ENCODE measurements at regions not wholly inside any gene's neighbourhood (a gene's known extent, or its start where the extent isn't known, plus 50 kb on each side); places are given as distances from the start of the nearest gene placed in this dataset.

GRCh38 chr1:218494449-218494852 is 149.3 kb downstream of the TGFB2 start:
- H3K36me3 ChIP-seq (ENCODE audit: control insufficient read depth, insufficient read depth, low read length, severe bottlenecking), result no peaks in the 10 kb centered on the region
- no peak overlapping the region for H3K9ac ChIP-seq (ENCODE audit: low read length)
- no peak overlapping the region for H3K4me3 ChIP-seq (ENCODE audit: low read length)
- H3K9me3 ChIP-seq (ENCODE audit: control insufficient read depth, low read length), result no peaks in the 10 kb centered on the region
- H3K27me3 ChIP-seq (replicated peaks; ENCODE audit: control insufficient read depth, insufficient read depth, low read length), result no peaks in the 10 kb centered on the region
- DNase-seq (ENCODE audit: low read depth), result no peak
- peaks cover 16% of the 10 kb centered on the region for H3K4me1 ChIP-seq (ENCODE audit: control insufficient read depth, insufficient read depth, low read length)

GRCh38 chr1:218495931-218496330 is 150.8 kb downstream of the TGFB2 start:
- peaks cover 20% of the 10 kb centered on the region for H3K4me1 ChIP-seq (ENCODE audit: control insufficient read depth, insufficient read depth, low read length)
- H3K36me3 ChIP-seq (ENCODE audit: control insufficient read depth, insufficient read depth, low read length, severe bottlenecking), result no peaks in the 10 kb centered on the region
- no peak overlapping the region for H3K9ac ChIP-seq (ENCODE audit: low read length)
- H3K27me3 ChIP-seq (replicated peaks; ENCODE audit: control insufficient read depth, insufficient read depth, low read length), result no peaks in the 10 kb centered on the region
- H3K9me3 ChIP-seq (ENCODE audit: control insufficient read depth, low read length), result no peaks in the 10 kb centered on the region
- DNase-seq (ENCODE audit: low read depth), result no peak
- H3K4me3 ChIP-seq (ENCODE audit: low read length), result no peak overlapping the region

- Histone ChIP-seq H3K4me3 (ENCODE audit: low read length) (no peak overlapping the region), H3K9ac (ENCODE audit: low read length) (no peak overlapping the region), H3K9me3 (ENCODE audit: control insufficient read depth, low read length) (no peaks in the 10 kb centered on the region), H3K4me1 (ENCODE audit: control insufficient read depth, insufficient read depth, low read length) (peaks cover 20% of the 10 kb centered on the region), H3K36me3 (ENCODE audit: control insufficient read depth, insufficient read depth, low read length, severe bottlenecking) (no peaks in the 10 kb centered on the region), H3K27me3 (replicated peaks; ENCODE audit: control insufficient read depth, insufficient read depth, low read length) (no peaks in the 10 kb centered on the region)
- peak; percentile 96 for DNase-seq (ENCODE audit: low read depth)
Measured at GRCh38 chr1:218496561-218496960, 151.4 kb downstream of the TGFB2 start.

GRCh38 chr1:218498056-218498938 is 153.2 kb downstream of the TGFB2 start:
- no peaks in the 10 kb centered on the region for H3K9me3 ChIP-seq (ENCODE audit: control insufficient read depth, low read length)
- peak; percentile 58 for DNase-seq (ENCODE audit: low read depth)

GRCh38 chr1:218499011-218499691 is 154.0 kb downstream of the TGFB2 start:
- Histone ChIP-seq H3K4me3 (ENCODE audit: low read length) (peak overlapping the region; percentile 76), H3K36me3 (ENCODE audit: control insufficient read depth, insufficient read depth, low read length, severe bottlenecking) (no peaks in the 10 kb centered on the region), H3K9me3 (ENCODE audit: control insufficient read depth, low read length) (no peaks in the 10 kb centered on the region), H3K27me3 (replicated peaks; ENCODE audit: control insufficient read depth, insufficient read depth, low read length) (no peaks in the 10 kb centered on the region), H3K4me1 (ENCODE audit: control insufficient read depth, insufficient read depth, low read length) (peaks cover 20% of the 10 kb centered on the region), H3K9ac (ENCODE audit: low read length) (peak overlapping the region; percentile 75)
- DNase-seq (ENCODE audit: low read depth), result peak; percentile 80

More at GRCh38 chr1:218498056-218498938, 153.2 kb downstream of the TGFB2 start:
- Histone ChIP-seq H3K9ac (ENCODE audit: low read length) (peak overlapping the region; percentile 75), H3K36me3 (ENCODE audit: control insufficient read depth, insufficient read depth, low read length, severe bottlenecking) (no peaks in the 10 kb centered on the region), H3K4me1 (ENCODE audit: control insufficient read depth, insufficient read depth, low read length) (peaks cover 20% of the 10 kb centered on the region), H3K4me3 (ENCODE audit: low read length) (peak overlapping the region; percentile 76), H3K27me3 (replicated peaks; ENCODE audit: control insufficient read depth, insufficient read depth, low read length) (no peaks in the 10 kb centered on the region)

- H3K36me3 ChIP-seq (ENCODE audit: control insufficient read depth, insufficient read depth, low read length, severe bottlenecking), result no peaks in the 10 kb centered on the region
- H3K27me3 ChIP-seq (replicated peaks; ENCODE audit: control insufficient read depth, insufficient read depth, low read length), result no peaks in the 10 kb centered on the region
- no peak overlapping the region for H3K4me3 ChIP-seq (ENCODE audit: low read length)
- H3K9ac ChIP-seq (ENCODE audit: low read length), result no peak overlapping the region
- no peaks in the 10 kb centered on the region for H3K9me3 ChIP-seq (ENCODE audit: control insufficient read depth, low read length)
- H3K4me1 ChIP-seq (ENCODE audit: control insufficient read depth, insufficient read depth, low read length), result peaks cover 20% of the 10 kb centered on the region
- no peak for DNase-seq (ENCODE audit: low read depth)
Measured at GRCh38 chr1:218499911-218500310, 154.8 kb downstream of the TGFB2 start.

- H3K9ac ChIP-seq (ENCODE audit: low read length), result no peak overlapping the region
- H3K27me3 ChIP-seq (replicated peaks; ENCODE audit: control insufficient read depth, insufficient read depth, low read length), result no peaks in the 10 kb centered on the region
- H3K4me3 ChIP-seq (ENCODE audit: low read length), result no peak overlapping the region
- H3K36me3 ChIP-seq (ENCODE audit: control insufficient read depth, insufficient read depth, low read length, severe bottlenecking), result no peaks in the 10 kb centered on the region
- no peaks in the 10 kb centered on the region for H3K9me3 ChIP-seq (ENCODE audit: control insufficient read depth, low read length)
- DNase-seq (ENCODE audit: low read depth), result peak; percentile 33
- peaks cover 20% of the 10 kb centered on the region for H3K4me1 ChIP-seq (ENCODE audit: control insufficient read depth, insufficient read depth, low read length)
Measured at GRCh38 chr1:218501161-218501560, 156.0 kb downstream of the TGFB2 start.

GRCh38 chr1:218502383-218502782 is 157.2 kb downstream of the TGFB2 start:
- H3K9ac ChIP-seq (ENCODE audit: low read length), result no peak overlapping the region
- peaks cover 3% of the 10 kb centered on the region for H3K9me3 ChIP-seq (ENCODE audit: control insufficient read depth, low read length)
- no peaks in the 10 kb centered on the region for H3K36me3 ChIP-seq (ENCODE audit: control insufficient read depth, insufficient read depth, low read length, severe bottlenecking)
- no peak overlapping the region for H3K4me3 ChIP-seq (ENCODE audit: low read length)
- no peaks in the 10 kb centered on the region for H3K27me3 ChIP-seq (replicated peaks; ENCODE audit: control insufficient read depth, insufficient read depth, low read length)
- no peak for DNase-seq (ENCODE audit: low read depth)
- H3K4me1 ChIP-seq (ENCODE audit: control insufficient read depth, insufficient read depth, low read length), result peaks cover 20% of the 10 kb centered on the region

- DNase-seq (ENCODE audit: low read depth), result no peak
- Histone ChIP-seq H3K9ac (ENCODE audit: low read length) (no peak overlapping the region), H3K9me3 (ENCODE audit: control insufficient read depth, low read length) (peaks cover 8% of the 10 kb centered on the region), H3K36me3 (ENCODE audit: control insufficient read depth, insufficient read depth, low read length, severe bottlenecking) (no peaks in the 10 kb centered on the region), H3K4me1 (ENCODE audit: control insufficient read depth, insufficient read depth, low read length) (peaks cover 18% of the 10 kb centered on the region), H3K4me3 (ENCODE audit: low read length) (no peak overlapping the region), H3K27me3 (replicated peaks; ENCODE audit: control insufficient read depth, insufficient read depth, low read length) (no peaks in the 10 kb centered on the region)
Measured at GRCh38 chr1:218503102-218503501, 158.0 kb downstream of the TGFB2 start.

GRCh38 chr1:218507355-218508002 is 162.3 kb downstream of the TGFB2 start:
- no peak for DNase-seq (ENCODE audit: low read depth)
- Histone ChIP-seq H3K4me1 (ENCODE audit: control insufficient read depth, insufficient read depth, low read length) (no peaks in the 10 kb centered on the region), H3K4me3 (ENCODE audit: low read length) (no peak overlapping the region)

GRCh38 chr1:218510153-218510772 is 165.1 kb downstream of the TGFB2 start:
- Histone ChIP-seq H3K4me1 (ENCODE audit: control insufficient read depth, insufficient read depth, low read length) (no peaks in the 10 kb centered on the region), H3K4me3 (ENCODE audit: low read length) (no peak overlapping the region), H3K27me3 (replicated peaks; ENCODE audit: control insufficient read depth, insufficient read depth, low read length) (no peaks in the 10 kb centered on the region), H3K9me3 (ENCODE audit: control insufficient read depth, low read length) (peaks cover 8% of the 10 kb centered on the region), H3K36me3 (ENCODE audit: control insufficient read depth, insufficient read depth, low read length, severe bottlenecking) (no peaks in the 10 kb centered on the region), H3K9ac (ENCODE audit: low read length) (no peak overlapping the region)
- DNase-seq (ENCODE audit: low read depth), result no peak

More at GRCh38 chr1:218507355-218508002, 162.3 kb downstream of the TGFB2 start:
- H3K27me3 ChIP-seq (replicated peaks; ENCODE audit: control insufficient read depth, insufficient read depth, low read length), result no peaks in the 10 kb centered on the region
- no peak overlapping the region for H3K9ac ChIP-seq (ENCODE audit: low read length)
- peaks cover 8% of the 10 kb centered on the region for H3K9me3 ChIP-seq (ENCODE audit: control insufficient read depth, low read length)
- no peaks in the 10 kb centered on the region for H3K36me3 ChIP-seq (ENCODE audit: control insufficient read depth, insufficient read depth, low read length, severe bottlenecking)
